GM12878 (cell line): ENCODE measurements at regions not wholly inside any gene's neighbourhood (a gene's known extent, or its start where the extent isn't known, plus 50 kb on each side); places are given as distances from the start of the nearest gene placed in this dataset.

Source experiments
- ATAC-seq: fragments of 200-7000 bp; cut with Tn5 transposase; 3 replicates; pipeline ENCODE4 v1.9.1; 2020; ENCODE audit warnings: mild to moderate bottlenecking, moderate library complexity
- BruUV-seq: library from RNA; stranded (reverse); fragments of 400-500 nt; replicated peaks from 2 replicates; lab custom pipeline; 2021; lab: Mats Ljungman, UMichigan
- CTCF ChIA-PET: fragments of 300-600 bp; sonication (Branson Sonifier 250); formaldehyde crosslinking; extraction: SDS; loops from one replicate; lab custom pipeline; 2021; ENCODE audit warnings: inconsistent platforms; lab: Yijun Ruan, JAX
- POLR2A ChIA-PET: fragments of 350-600 bp; formaldehyde crosslinking; extraction: SDS; loops from one replicate; lab custom pipeline; 2021; ENCODE audit warnings: inconsistent platforms; lab: Charles Lee
- RAD21 ChIA-PET: fragments of 300-600 bp; sonication (Branson Sonifier 250); formaldehyde crosslinking; loops from one replicate; lab custom pipeline; 2023; ENCODE audit warnings: antibody characterized with exemption; ENCODE audit not compliant: unreplicated experiment; lab: Charles Lee
- SMC1A ChIA-PET: fragments of 300-600 bp; sonication (Branson Sonifier 250); formaldehyde crosslinking; loops from one replicate; lab custom pipeline; 2023; ENCODE audit not compliant: unreplicated experiment, uncharacterized antibody; lab: Charles Lee
- DNase-seq: peaks from one replicate; pipeline ENCODE4 v3.0.0-alpha.2; 2011; ENCODE audit warnings: low read depth, low spot score
- FAIRE-seq: peaks from 3 replicates; lab custom pipeline; 2011; peaks lifted over from hg19 to GRCh38; lab: Jason Lieb, UNC
- H2AFZ ChIP-seq: 2 replicates; pipeline ENCODE4 v1.6.0; 2011; ENCODE audit warnings: low read depth, low read length, control low read depth; ENCODE audit not compliant: control insufficient read depth
- H3K27ac ChIP-seq: 2 replicates; pipeline ENCODE4 v1.5.1; 2011; ENCODE audit warnings: control low read depth; ENCODE audit not compliant: control insufficient read depth, insufficient read depth
- H3K27me3 ChIP-seq, 2 experiments: replicated peaks in 1 of 2; 2 replicates each; pipeline versions ENCODE4 v1.6.0 to v1.6.1; 2011; ENCODE audit warnings: low read length in 1 of 2; ENCODE audit not compliant: control insufficient read depth in 2 of 2, insufficient read depth in 2 of 2
- H3K36me3 ChIP-seq, 2 experiments: 2 replicates each; pipeline ENCODE4 v1.5.1; 2011; ENCODE audit warnings: low read length in 1 of 2; ENCODE audit not compliant: control insufficient read depth in 2 of 2, insufficient read depth in 2 of 2
- H3K4me1 ChIP-seq: 2 replicates; pipeline ENCODE4 v1.6.1; 2011; ENCODE audit warnings: mild to moderate bottlenecking, low read length, moderate library complexity, mixed read lengths; ENCODE audit not compliant: control insufficient read depth, insufficient read depth
- H3K4me2 ChIP-seq: 2 replicates; pipeline ENCODE4 v1.6.0; 2011; ENCODE audit warnings: control low read depth; ENCODE audit not compliant: control insufficient read depth, insufficient read depth
- H3K4me3 ChIP-seq: fragments of 200-600 bp; sonication (generic); 2 replicates; pipeline ENCODE4 v1.5.1; 2016
- H3K79me2 ChIP-seq: 2 replicates; pipeline ENCODE4 v1.6.0; 2011; ENCODE audit warnings: low read length; ENCODE audit not compliant: control insufficient read depth, insufficient read depth
- H3K9ac ChIP-seq: 2 replicates; pipeline ENCODE4 v1.8.0; 2011; ENCODE audit warnings: low read length, control low read depth, mixed read lengths; ENCODE audit not compliant: control insufficient read depth, insufficient read depth
- H3K9me3 ChIP-seq: replicated peaks from 3 replicates; pipeline ENCODE4 v1.5.1; 2011; ENCODE audit warnings: mild to moderate bottlenecking, low read length; ENCODE audit not compliant: control insufficient read depth, insufficient read depth
- H4K20me1 ChIP-seq: 2 replicates; pipeline ENCODE4 v1.6.0; 2011; ENCODE audit not compliant: control insufficient read depth, insufficient read depth
- BMI1 ChIP-seq: fragments of 450-650 bp; IDR thresholded peaks from 2 replicates; pipeline ENCODE4 v1.6.1; 2016; ENCODE audit warnings: mild to moderate bottlenecking, moderate library complexity, borderline replicate concordance
- EZH2 ChIP-seq: IDR thresholded peaks from 2 replicates; pipeline ENCODE4 v1.6.1; 2012; ENCODE audit warnings: low read depth, mild to moderate bottlenecking, control low read depth, inconsistent platforms, low read length, borderline replicate concordance; ENCODE audit not compliant: control insufficient read depth
- GATAD2B ChIP-seq: fragments of 450-650 bp; conservative IDR thresholded peaks from 2 replicates; pipeline ENCODE4 v1.6.1; 2017; ENCODE audit warnings: low read depth, mild to moderate bottlenecking, moderate library complexity
- KLF5 ChIP-seq: fragments of 450-650 bp; IDR thresholded peaks from 2 replicates; pipeline ENCODE4 v1.6.1; 2014; ENCODE audit warnings: mild to moderate bottlenecking; ENCODE audit not compliant: partially characterized antibody
- LARP7 ChIP-seq: fragments of 450-650 bp; IDR thresholded peaks from 2 replicates; pipeline ENCODE4 v1.6.1; 2017; ENCODE audit warnings: mild to moderate bottlenecking
- SPI1 ChIP-seq: IDR thresholded peaks from 2 replicates; pipeline ENCODE4 v1.6.1; 2011; ENCODE audit warnings: low read depth, mild to moderate bottlenecking, low read length, moderate library complexity, borderline replicate concordance; ENCODE audit not compliant: insufficient read depth
- SREBF1 ChIP-seq: IDR thresholded peaks from 2 replicates; pipeline ENCODE4 v1.6.1; 2012; ENCODE audit warnings: mild to moderate bottlenecking, low read length
- TBL1XR1 ChIP-seq: IDR thresholded peaks from 2 replicates; pipeline ENCODE4 v1.6.1; 2012; ENCODE audit warnings: low read depth, low read length, improper control_type of control experiment
- ZBED1 ChIP-seq: IDR thresholded peaks from 2 replicates; pipeline ENCODE4 v1.6.1; 2016; ENCODE audit warnings: borderline replicate concordance
- ZZZ3 ChIP-seq: IDR thresholded peaks from 2 replicates; pipeline ENCODE4 v1.6.1; 2011; ENCODE audit warnings: low read depth; ENCODE audit not compliant: control insufficient read depth, insufficient read length
- in situ Hi-C: fragments of 300-500 bp; cut with MboI; formaldehyde crosslinking; loops from 9 replicates; pipeline ENCODE4 v1.14.3; 2018; ENCODE audit warnings: mixed read lengths
- intact Hi-C: fragments of 100-400 bp; cut with micrococcal nuclease; formaldehyde crosslinking; loops from one replicate; pipeline ENCODE4 v1.14.2; 2022; ENCODE audit not compliant: unreplicated experiment
- TF ChIP-seq, protein P1 (sequence below): IDR thresholded peaks from 2 replicates; pipeline ENCODE4 v1.6.1; 2011; ENCODE audit warnings: borderline replicate concordance, low read depth, mild to moderate bottlenecking, moderate library complexity, mixed read lengths, low read length; ENCODE audit not compliant: insufficient read depth; ENCODE audit errors: extremely low read length
- TF ChIP-seq, protein P2 (sequence below): fragments of 450-650 bp; formaldehyde crosslinking; IDR thresholded peaks from 2 replicates; pipeline ENCODE4 v1.4.0; 2022; ENCODE audit warnings: mild to moderate bottlenecking, moderate library complexity

DNA sequence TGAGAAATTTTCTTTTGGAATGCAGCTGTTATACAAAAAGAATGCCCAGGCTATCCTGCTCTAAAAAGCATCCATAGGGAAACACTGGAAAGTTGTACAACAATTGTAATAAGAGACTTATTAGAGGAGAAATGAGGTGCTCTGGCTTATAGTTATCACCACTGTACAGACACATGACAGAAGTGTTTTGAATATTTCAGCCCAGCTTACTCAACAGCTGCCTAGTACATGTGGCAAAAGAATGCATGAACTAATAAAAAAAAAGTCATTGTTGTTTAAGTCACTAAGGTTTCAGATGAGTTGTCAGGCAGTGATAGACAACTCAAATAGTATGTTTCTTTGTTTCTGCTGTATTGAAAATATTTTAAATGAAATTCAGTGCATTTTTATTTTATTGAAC, 307.7 kb downstream of the GPM6A start:
- Histone ChIP-seq H3K4me2 (no peak overlapping the region), H2AFZ (no peak overlapping the region), H3K9me3 (no peaks in the 10 kb centered on the region; the same call in 2 of the 3 replicates), H3K4me1 (no peaks in the 10 kb centered on the region), H4K20me1 (no peaks in the 10 kb centered on the region), H3K36me3 (no peaks in the 10 kb centered on the region), H3K27ac (no peak overlapping the region), H3K79me2 (no peaks in the 10 kb centered on the region), H3K9ac (no peak overlapping the region), H3K27me3 (no peaks in the 10 kb centered on the region), H3K4me3 (no peak overlapping the region)
- DNase-seq (no peak), FAIRE-seq (no peak), ATAC-seq (no peak)
- ChIA-PET CTCF (interaction anchor here (0.6 kb wide), 1 partner anchor 84 kb away, joined by 3 read pairs; no protein-coding TSS in a partner anchor), SMC1A (no interaction called here), POLR2A (no interaction called here), RAD21 (no interaction called here)
- in situ Hi-C loops, result no loop called here
- no TSS peak for BruUV-seq
- intact Hi-C loops, result no loop called here
- TF ChIP-seq EZH2 (no peak), ZBED1 (no peak), LARP7 (no peak), SPI1 (no peak), TBL1XR1 (no peak), ZZZ3 (no peak), KLF5 (no peak), GATAD2B (no peak), BMI1 (no peak), SREBF1 (no peak)
- TF ChIP-seq, protein P1, sequence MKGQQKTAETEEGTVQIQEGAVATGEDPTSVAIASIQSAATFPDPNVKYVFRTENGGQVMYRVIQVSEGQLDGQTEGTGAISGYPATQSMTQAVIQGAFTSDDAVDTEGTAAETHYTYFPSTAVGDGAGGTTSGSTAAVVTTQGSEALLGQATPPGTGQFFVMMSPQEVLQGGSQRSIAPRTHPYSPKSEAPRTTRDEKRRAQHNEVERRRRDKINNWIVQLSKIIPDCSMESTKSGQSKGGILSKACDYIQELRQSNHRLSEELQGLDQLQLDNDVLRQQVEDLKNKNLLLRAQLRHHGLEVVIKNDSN, result no peak
- TF ChIP-seq, protein P2, sequence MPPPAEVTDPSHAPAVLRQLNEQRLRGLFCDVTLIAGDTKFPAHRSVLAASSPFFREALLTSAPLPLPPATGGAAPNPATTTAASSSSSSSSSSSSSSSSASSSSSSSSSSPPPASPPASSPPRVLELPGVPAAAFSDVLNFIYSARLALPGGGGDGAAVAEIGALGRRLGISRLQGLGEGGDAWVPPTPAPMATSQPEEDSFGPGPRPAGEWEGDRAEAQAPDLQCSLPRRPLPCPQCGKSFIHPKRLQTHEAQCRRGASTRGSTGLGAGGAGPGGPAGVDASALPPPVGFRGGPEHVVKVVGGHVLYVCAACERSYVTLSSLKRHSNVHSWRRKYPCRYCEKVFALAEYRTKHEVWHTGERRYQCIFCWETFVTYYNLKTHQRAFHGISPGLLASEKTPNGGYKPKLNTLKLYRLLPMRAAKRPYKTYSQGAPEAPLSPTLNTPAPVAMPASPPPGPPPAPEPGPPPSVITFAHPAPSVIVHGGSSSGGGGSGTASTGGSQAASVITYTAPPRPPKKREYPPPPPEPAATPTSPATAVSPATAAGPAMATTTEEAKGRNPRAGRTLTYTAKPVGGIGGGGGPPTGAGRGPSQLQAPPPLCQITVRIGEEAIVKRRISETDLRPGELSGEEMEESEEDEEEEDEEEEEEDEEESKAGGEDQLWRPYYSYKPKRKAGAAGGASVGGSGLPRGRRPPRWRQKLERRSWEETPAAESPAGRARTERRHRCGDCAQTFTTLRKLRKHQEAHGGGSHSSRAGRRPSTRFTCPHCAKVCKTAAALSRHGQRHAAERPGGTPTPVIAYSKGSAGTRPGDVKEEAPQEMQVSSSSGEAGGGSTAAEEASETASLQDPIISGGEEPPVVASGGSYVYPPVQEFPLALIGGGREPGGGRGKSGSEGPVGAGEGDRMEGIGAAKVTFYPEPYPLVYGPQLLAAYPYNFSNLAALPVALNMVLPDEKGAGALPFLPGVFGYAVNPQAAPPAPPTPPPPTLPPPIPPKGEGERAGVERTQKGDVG (CRISPR knock-in tag), result no peak
- TF ChIP-seq, all 136 proteins: peak for 0
